Fibroblast of lung (primary cell): ENCODE measurements at regions not wholly inside any gene's neighbourhood (a gene's known extent, or its start where the extent isn't known, plus 50 kb on each side); places are given as distances from the start of the nearest gene placed in this dataset.

Source experiments
- CTCF ChIP-seq, 2 donors: IDR thresholded peaks in 1 of 2; conservative IDR thresholded peaks in 1 of 2; 1 replicate in 1 of 2; 2 replicates in 1 of 2; pipeline ENCODE4 v1.5.1; 2011 to 2012; ENCODE audit warnings: low read length in 2 of 2, control low read depth in 1 of 2, inconsistent platforms in 1 of 2, low read depth in 1 of 2, mild to moderate bottlenecking in 1 of 2
- EZH2 ChIP-seq: IDR thresholded peaks from 2 replicates; pipeline ENCODE4 v1.5.1; 2012; ENCODE audit warnings: low read length, control low read depth, mild to moderate bottlenecking; ENCODE audit errors: missing control alignments

- TF ChIP-seq CTCF (conservative IDR thresholded peaks at IDR 0.05 in 1 of 2, IDR thresholded peaks at IDR 0.05 in 1 of 2; ENCODE audit: low read depth in 1 of 2, low read length in 2 of 2) (no peak), EZH2 (no peak)
Observed at GRCh38 chr2:186059096-186059495, 320.5 kb downstream of the FSIP2 start.
